Astrocyte of the cerebellum (primary cell): ENCODE measurements at regions not wholly inside any gene's neighbourhood (a gene's known extent, or its start where the extent isn't known, plus 50 kb on each side); places are given as distances from the start of the nearest gene placed in this dataset.

Experiments
- DNase-seq: peaks from one replicate; pipeline ENCODE4 v3.0.0-alpha.2; 2011; ENCODE audit warnings: low read depth
- H3K4me3 ChIP-seq: 2 replicates; pipeline ENCODE4 v1.5.1; 2011; ENCODE audit warnings: mild to moderate bottlenecking, low read depth, low read length, moderate library complexity
- CTCF ChIP-seq: IDR thresholded peaks from 2 replicates; pipeline ENCODE4 v1.5.1; 2012; ENCODE audit warnings: low read length, low read depth, moderate library complexity, mild to moderate bottlenecking; ENCODE audit errors: missing control alignments
- in situ Hi-C: cut with HindIII; loops from 2 replicates; pipeline ENCODE4 v1.10.0; 2017; ENCODE audit warnings: low sequenced_read_pairs

- TF ChIP-seq CTCF: no peak
- in situ Hi-C loops: no loop called here
- DNase-seq: no peak
- H3K4me3 ChIP-seq: no peak overlapping the region
Observed at GRCh38 chr11:70532731-70533130, 134.4 kb downstream of the CTTN start.

- H3K4me3 ChIP-seq: no peak overlapping the region
- in situ Hi-C loops: no loop called here
- TF ChIP-seq CTCF: no peak
Observed at GRCh38 chr11:70535191-70535971, 137.1 kb downstream of the CTTN start.

GRCh38 chr11:70536051-70536877 lies 137.9 kb downstream of the CTTN start:
- no peak for DNase-seq
- H3K4me3 ChIP-seq: no peak overlapping the region
- no peak for TF ChIP-seq CTCF
- in situ Hi-C loops: no loop called here

More at GRCh38 chr11:70535191-70535971, 137.1 kb downstream of the CTTN start:
- DNase-seq: no peak

GRCh38 chr11:70537576-70538571 lies 139.5 kb downstream of the CTTN start:
- no peak overlapping the region for H3K4me3 ChIP-seq
- no peak for DNase-seq
- no peak for TF ChIP-seq CTCF
- in situ Hi-C loops: no loop called here

- in situ Hi-C loops: no loop called here
- H3K4me3 ChIP-seq: no peak overlapping the region
- DNase-seq: no peak
- no peak for TF ChIP-seq CTCF
Observed at GRCh38 chr11:70538641-70539359, 140.5 kb downstream of the CTTN start.
